Left ventricle myocardium superior (tissue), 1 donor: ENCODE measurements at regions not wholly inside any gene's neighbourhood (a gene's known extent, or its start where the extent isn't known, plus 50 kb on each side); places are given as distances from the start of the nearest gene placed in this dataset.
"Not testable (repeated sequence)": the region's sequence is repeated elsewhere in the genome, so short reads cannot be mapped to it uniquely, and the experiment has no call there.

ENCODE experiments used
- ATAC-seq: fragments of 200-7000 bp; cut with Tn5 transposase; one replicate; pipeline ENCODE4 v1.9.1; 2020; ENCODE audit warnings: mild to moderate bottlenecking, moderate library complexity
- DNase-seq: peaks from one replicate; pipeline ENCODE4 v3.0.0-alpha.2; 2020
- intact Hi-C: fragments of 100-400 bp; cut with micrococcal nuclease; formaldehyde crosslinking; loops from one replicate; pipeline ENCODE4 v1.11.0; 2022
- donor health status: DM: no; HTN: yes; CAD: no; lungs with severe emphysema.

DNA sequence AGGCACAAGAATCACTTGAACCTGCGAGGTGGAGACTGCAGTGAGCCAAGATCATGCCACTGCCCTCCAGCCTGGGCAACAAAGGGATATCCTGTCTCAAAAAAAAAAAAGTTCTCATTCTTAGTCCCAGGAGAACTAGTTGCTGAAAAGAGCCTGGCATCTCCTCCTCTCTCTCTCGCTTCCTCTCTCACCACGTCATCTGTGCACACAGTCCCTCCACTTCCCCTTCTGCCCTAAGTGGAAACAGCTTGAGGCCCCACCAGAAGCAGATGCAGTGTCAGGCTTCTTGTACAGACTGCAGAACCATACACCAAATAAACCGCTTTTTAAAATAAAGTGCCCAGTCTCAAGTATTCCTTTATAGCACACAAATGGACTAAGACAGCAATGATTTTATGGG lies 175.3 kb downstream of the NPIPA8 start:
- ATAC-seq, DNase-seq, intact Hi-C loops: not testable (repeated sequence)

DNA sequence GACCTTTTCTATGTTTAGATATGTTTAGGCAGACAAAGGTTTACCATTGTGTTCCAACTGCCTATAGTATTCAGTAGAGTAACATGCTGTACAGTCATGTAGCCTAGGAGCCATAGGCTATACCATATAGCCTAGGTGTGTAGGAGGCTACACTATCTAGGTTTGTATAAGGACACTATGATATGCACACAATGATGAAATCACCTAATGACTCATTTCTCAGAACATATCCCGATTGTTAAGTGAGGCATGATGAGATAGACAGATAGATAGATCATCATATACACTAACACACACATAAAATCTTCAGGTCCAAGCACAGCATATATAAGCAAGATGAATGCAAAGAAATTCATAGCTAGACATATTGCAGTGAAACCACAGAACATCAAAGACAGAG lies 177.4 kb downstream of the NPIPA8 start:
- ATAC-seq, DNase-seq, intact Hi-C loops: not testable (repeated sequence)

DNA sequence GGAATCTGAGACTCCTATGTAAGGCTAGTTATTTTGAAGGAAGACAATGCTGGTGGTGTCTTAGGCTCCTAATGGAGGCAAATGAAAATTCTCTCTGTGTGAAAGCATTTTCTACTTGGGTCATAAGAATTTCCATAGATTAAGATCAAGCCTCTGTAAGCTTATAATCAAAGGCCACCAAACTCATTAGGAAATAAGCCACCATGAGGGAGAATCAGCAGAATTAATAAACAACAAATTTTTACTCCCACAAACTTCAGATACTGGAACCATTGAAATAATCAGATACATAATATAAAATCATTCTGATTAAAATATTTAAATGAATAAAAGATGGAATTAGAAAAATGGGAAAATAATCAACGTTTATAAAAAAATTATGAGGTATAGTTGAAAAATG lies 178.7 kb downstream of the NPIPA8 start:
- intact Hi-C loops, DNase-seq, ATAC-seq: not testable (repeated sequence)

DNA sequence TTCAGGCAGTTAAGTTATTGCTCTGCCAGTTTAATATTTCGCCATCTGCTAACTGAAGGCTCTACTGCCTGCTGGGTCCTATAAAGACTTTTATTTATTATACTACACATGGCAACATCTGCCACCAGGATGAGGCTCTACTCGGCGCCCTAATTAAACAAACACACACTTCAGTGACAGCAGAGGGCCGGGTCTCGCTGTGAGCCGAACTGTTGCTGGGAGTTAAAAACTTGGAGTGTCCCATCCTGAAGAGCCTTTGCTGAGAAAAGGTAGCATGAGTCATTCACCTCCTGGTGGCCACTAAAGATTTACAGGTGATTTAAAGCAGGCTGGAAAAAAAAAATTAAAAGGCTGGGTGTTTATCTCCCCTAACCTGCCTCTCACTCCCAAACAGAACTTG lies 183.7 kb downstream of the NPIPA8 start:
- intact Hi-C loops, DNase-seq, ATAC-seq: not testable (repeated sequence)

DNA sequence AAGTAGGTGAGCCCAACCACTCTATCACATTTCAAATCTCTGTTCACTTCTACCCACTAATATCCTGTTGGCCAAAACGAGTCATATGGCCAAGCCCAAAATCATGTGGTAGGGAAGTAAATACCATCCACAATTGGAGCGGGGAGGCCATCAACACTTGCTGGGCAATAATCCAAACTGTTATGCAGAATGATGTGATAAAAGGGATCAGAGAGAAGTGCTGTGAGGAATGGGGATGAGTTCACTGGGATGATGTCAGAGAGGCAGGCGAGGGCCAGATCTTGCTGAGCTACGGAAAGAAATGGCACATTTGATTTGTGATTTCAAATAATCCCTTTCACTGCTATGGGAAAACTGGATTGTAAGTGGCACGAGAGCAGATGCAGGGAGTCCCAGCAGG lies 188.4 kb downstream of the NPIPA8 start:
- ATAC-seq, intact Hi-C loops, DNase-seq: not testable (repeated sequence)

DNA sequence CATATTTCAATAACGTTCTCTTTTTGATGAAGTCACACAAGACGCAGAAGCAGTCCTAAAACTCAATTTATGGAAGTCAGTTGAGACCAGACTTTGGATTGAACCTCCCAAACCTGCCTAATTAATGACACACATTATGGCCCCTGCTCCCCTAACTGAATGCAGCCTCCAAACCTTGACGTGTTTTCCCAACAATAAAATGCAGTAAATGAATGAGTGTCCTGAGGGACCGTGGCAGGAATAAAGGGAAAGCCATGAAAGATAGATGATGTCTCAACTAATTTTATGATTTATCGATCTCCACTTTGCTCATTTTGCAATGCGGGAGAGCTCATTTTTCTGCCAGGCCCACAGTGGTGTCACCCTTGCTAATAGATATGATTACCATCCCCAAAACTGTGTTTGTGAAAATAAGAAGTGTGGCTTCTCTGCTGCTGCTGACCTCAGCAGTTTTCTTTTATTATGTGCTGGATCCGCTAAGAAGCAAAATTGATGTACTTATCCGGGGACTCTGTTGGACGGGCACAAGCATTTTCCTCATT lies 189.9 kb downstream of the NPIPA8 start:
- intact Hi-C loops, DNase-seq, ATAC-seq: not testable (repeated sequence)

DNA sequence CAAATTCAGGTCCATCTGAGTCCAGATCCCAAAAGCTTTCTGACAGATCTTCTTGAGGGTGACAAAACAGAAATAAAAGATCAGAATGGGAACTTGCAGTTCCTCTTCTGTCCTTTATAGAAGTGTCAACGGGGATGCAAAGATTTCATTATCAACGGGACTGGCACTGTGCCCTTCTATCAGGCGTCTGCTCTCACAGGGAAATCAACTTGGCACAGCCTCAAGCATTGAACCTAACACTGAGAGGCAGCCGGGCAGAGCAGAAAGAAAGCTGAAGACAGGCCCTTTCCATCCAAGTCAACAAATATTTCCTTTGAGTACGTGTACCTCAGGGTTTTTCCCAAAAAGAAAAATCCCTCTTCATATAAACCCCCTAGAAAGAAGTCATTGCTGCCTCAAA lies 194.5 kb downstream of the NPIPA8 start:
- DNase-seq, intact Hi-C loops: not testable (repeated sequence)
- ATAC-seq, result peak; percentile 66

DNA sequence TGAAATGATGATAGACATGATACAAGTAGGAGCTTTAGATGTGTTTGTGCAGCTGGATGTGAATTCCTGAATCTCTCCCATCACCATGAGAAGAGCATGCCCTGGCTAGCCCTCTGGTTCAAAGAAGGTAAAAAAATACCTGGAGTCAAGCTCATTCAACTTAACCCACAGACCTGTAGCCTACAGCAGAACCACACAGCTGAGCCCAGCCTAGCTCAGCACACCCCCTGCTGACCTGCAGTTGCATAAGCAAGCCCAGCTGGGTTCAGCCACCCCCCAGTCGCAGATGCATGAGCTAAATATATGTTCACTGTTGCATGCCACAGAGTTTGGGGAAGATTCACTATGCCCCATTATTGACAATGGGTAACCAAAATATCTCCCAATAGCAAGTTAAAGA lies 200.2 kb downstream of the NPIPA8 start:
- intact Hi-C loops, DNase-seq, ATAC-seq: not testable (repeated sequence)

DNA sequence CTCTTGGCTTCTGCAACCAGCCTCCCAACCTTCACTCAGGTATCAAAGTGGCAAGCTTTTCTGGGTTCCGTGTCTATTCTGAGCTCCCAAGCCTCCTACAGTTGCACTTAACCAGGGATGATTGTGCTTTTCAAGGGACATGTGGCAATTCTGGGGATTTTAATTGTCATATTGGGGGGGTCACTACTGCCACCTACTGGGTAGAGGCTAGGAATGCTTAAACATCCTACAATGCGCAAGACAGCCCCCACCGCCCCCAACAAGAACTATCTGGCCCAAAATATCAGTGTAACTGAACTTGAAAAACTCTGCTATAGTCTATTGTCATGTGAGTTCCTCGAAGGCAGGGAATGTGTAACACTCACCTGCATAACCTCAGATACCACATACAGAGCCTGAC lies 201.5 kb downstream of the NPIPA8 start:
- DNase-seq, ATAC-seq, intact Hi-C loops: not testable (repeated sequence)

DNA sequence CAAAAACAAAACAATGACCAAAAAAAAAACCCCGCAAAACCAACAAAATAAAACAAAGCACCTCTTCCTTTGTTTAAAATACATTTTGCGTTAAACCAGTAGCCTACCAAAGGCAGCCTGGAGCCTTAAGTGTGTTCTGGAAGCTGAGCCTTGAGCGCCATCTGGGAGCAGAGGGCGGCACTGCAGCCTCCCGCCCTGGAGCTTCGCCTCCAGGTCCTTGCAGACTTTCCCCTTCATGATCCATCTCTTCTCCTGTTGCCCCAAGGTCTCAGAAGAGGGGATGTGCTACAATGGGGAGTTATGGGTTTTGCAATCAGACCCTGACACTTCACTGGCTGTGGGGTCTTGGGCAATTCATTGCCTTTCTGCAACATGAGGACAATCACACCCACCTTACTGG lies 204.9 kb downstream of the NPIPA8 start:
- intact Hi-C loops, DNase-seq: not testable (repeated sequence)
- ATAC-seq, result peak; percentile 61

DNA sequence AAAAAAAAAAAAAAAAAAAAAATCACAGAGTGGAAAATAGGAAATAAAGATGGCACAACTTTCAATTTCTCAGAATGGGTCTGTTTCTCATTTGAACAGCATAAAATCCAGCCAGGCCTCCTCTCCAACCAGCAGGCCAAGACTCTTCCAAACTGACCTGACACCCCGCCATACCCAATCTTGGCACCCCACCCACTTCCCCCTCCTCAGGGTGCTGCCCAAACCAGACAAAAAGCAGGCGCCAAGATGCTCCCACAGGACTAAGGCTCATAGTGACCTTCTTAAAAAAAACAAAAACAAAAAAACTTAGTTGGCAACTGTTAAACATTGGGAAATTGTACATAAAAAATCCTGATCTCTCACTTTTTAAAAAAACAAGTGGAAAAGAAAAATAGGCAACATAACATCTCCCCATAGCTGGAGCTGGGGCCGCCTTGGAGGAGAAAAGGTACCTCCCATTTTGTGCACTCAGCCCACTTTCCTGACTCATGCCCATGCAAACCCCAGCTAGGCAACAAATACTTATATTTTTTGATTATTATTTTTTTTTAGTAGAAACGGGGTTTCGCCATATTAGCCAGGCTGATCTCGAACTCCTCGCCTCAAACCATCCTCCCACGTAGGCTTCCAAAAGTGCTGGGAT lies 205.9 kb downstream of the NPIPA8 start:
- intact Hi-C loops, ATAC-seq, DNase-seq: not testable (repeated sequence)

DNA sequence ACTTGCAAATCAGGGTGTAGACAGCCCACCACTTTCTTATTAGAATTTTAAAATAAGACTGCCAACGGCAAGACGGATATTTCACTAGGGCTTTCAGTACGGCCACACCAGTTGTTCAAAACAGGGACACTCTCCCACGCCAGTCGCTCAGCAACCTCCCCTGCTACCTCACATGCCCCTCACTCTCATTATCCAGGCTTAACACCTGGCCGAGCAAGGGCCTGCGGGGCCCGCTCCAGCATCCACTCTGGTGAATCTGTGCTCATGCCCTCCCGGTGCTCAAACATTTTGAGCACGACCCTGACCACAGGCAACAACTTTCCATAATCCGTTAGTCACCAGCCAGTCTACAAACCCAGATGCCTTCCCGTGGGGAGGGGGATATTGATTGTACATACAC lies 209.5 kb downstream of the NPIPA8 start:
- intact Hi-C loops, DNase-seq, ATAC-seq: not testable (repeated sequence)

DNA sequence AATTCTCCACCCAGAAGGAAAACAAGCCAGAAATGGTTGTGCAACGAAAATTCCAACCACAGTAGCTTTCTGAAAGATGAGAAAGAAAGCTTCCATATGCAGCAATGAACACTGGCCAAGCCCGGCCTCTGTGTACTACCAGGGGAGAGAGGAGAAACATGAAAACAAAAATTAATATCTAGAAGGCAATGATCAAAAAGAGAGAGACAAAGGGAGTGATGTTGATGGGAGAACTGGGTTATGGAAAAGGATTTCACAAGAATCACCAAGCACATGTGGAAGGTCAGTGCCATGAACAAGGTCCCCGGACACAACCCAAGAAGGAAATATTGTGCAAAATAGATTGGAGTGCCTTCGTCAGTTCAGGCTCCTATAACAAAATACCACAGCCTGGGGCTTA lies 217.4 kb downstream of the NPIPA8 start:
- DNase-seq, intact Hi-C loops: not testable (repeated sequence)
- ATAC-seq, result peak; percentile 21

DNA sequence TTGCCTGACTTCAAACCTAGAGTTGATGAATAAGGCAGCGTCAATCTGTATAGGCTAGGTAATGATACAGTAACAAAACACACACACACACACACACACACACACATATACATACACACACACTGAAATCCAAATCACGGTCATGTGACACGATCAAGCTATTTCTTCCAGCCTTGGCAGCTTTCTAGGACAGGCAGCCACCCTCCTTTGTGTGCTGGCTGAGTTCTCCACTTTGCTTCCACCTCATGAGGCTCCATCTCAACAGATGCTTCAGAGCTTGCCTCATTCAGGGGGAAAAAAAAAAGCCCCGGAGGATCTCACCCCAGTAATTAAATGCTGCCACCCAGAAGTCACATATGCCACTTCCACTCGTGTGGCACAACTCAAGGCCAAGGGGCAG lies 217.9 kb downstream of the NPIPA8 start:
- ATAC-seq, DNase-seq, intact Hi-C loops: not testable (repeated sequence)

DNA sequence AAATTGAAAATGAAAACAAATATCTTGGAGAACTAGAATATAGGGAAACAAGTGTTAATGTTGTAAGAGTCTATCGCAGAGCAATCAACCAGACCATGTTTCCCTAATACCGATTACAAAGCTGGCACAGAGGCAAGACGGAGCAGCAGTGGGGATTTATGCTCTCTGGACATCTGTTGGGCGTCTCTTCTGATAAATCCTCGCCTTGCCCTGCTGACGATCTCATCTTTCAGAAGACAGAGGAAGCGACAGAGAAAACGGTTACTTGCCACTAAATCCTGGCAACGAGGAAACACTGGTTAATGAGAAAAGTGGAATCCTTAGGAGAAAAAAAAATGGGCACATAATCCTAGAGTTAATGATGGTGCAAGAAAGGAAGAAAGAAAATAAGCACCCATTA lies 218.5 kb downstream of the NPIPA8 start:
- DNase-seq, intact Hi-C loops: not testable (repeated sequence)
- ATAC-seq, result peak; percentile 25

DNA sequence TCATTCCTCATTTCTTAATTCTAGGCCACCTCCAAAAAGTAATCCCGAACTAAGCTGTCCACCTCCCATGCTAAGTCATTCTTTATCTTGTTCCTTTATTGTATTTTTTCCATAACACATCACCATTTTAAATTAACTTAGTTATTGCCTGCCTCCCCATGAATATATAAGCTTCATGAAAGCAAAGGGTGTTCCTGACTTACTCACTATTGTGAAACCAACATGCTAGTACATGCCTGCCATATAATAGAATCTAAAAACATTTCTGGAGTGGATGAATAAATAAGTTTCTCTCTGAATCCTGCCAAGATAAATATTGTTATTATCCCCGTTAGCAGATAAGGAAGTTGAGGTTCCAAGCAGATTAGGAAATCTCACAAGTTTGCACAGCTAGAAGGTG lies 232.1 kb downstream of the NPIPA8 start:
- DNase-seq, ATAC-seq, intact Hi-C loops: not testable (repeated sequence)

DNA sequence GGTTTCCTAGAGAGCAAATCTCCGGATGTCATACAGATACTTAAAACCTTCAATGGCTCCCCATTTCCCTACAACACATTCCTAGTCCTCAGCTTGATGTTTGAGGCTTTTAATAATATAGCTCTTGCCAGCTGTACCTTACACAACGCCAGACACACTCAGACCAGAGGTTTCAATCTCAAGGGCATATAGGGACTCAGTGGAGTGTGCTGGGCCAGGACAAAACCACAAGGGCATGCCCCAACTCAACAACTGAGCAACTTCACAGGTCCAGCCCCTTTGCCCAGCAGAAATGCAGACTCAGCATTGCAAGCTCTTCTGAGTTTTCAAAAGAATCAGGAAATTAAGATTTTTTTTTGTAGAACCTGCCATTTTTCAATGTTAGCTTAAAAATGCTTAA lies 235.5 kb downstream of the NPIPA8 start:
- intact Hi-C loops, DNase-seq, ATAC-seq: not testable (repeated sequence)

DNA sequence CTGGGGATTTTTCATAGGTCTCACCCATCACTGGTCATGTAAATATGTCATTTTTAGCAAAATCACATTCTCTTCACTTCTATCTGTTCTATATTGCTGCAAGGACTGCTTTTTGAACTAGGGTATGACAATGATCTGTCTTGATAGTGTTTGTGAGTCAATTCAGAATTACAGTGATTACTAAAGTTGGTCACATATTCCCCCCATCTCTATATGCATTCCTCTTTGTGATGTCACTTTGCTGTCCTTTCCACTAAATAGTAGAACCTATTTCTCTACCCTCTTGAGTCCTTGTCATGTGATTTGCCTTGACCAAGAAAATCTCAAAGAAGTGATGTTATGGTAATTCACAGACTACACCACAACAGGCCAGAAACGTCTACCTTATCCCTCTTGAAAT lies 243.9 kb downstream of the NPIPA8 start:
- DNase-seq, intact Hi-C loops, ATAC-seq: not testable (repeated sequence)

DNA sequence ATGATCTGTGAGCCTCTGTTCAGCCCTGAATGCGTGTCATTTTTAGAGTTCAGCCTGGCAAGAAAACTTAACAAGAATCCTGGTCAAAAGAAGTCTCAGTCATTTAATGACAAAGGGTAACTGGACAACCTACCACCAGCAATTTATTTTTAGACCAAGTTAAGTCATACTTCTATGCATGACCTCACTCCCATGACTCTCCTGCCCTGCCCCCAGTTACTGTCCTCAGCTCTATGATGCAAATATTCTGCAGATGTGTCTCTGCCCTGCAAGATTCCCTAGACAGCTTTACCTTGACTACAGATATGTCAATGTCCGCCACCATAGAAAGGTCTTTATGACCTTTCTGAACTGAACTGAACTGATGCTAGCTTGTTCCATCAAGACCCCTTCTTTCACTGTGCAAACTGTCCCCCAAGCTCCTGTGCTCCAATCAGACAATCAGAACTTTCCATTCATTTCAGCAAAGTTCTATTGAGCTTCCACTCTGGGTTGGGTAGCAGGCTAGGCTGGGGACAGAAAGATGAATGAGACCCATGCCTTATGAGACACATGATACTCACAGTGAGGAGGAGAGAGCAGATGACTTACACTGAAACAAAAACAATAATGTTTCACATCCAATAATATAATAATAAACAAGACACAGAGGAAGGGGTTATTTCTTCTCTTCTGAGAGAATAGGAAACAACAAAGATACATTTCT lies 255.7 kb downstream of the NPIPA8 start:
- DNase-seq, intact Hi-C loops, ATAC-seq: not testable (repeated sequence)

DNA sequence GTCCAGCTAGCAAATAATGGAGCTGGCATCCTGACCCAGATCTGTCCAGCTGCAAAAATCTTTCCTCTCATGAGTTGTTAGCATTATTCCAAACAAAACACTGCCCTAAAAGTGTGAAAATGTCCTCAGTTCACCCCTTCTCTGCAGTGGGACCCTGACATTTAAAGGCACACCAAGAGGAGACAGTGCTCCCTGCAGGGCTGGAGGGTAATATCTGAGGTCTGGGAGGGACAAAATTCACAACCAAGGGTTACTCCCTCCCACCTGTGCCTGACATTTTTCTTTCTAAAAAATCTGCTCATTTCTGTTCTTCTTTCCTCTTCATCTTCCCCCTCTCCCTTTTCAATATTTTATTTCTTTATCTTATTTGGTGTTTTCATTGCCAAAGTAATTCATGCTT lies 258.6 kb downstream of the NPIPA8 start:
- ATAC-seq, DNase-seq, intact Hi-C loops: not testable (repeated sequence)
